Muscle layer of colon (tissue), 2 donors: ENCODE measurements at regions not wholly inside any gene's neighbourhood (a gene's known extent, or its start where the extent isn't known, plus 50 kb on each side); places are given as distances from the start of the nearest gene placed in this dataset.
"Not testable (repeated sequence)": the region's sequence is repeated elsewhere in the genome, so short reads cannot be mapped to it uniquely, and the experiment has no call there.

Experiments used
- H3K27ac ChIP-seq: one replicate; pipeline ENCODE4 v1.7.0; 2013; ENCODE audit warnings: low read depth, mild to moderate bottlenecking, low read length, moderate library complexity
- H3K27me3 ChIP-seq, 2 donors: one replicate each; pipeline ENCODE4 v1.7.0; 2013; ENCODE audit warnings: low read length in 2 of 2, mild to moderate bottlenecking in 2 of 2; ENCODE audit not compliant: insufficient read depth in 2 of 2, control insufficient read depth in 1 of 2
- H3K36me3 ChIP-seq: one replicate; pipeline ENCODE4 v1.7.0; 2013; ENCODE audit warnings: mild to moderate bottlenecking, low read length; ENCODE audit not compliant: insufficient read depth
- H3K4me1 ChIP-seq: one replicate; pipeline ENCODE4 v1.7.0; 2013; ENCODE audit warnings: mild to moderate bottlenecking, low read length; ENCODE audit not compliant: insufficient read depth
- H3K4me3 ChIP-seq, 2 donors: one replicate each; pipeline ENCODE4 v1.7.0; 2013; ENCODE audit warnings: low read length in 2 of 2, low read depth in 1 of 2, mild to moderate bottlenecking in 1 of 2, moderate library complexity in 1 of 2
- H3K9ac ChIP-seq: one replicate; pipeline ENCODE4 v1.7.0; 2013; ENCODE audit warnings: low read length
- H3K9me3 ChIP-seq: one replicate; pipeline ENCODE4 v1.7.0; 2013; ENCODE audit warnings: mild to moderate bottlenecking, low read length
- donor health status: abdominal sarcoma.
- donor health status: Adenocarcinoma of cecum.

GRCh38 chr1:121472017-121472416, 287.2 kb downstream of the SRGAP2C start:
- H3K4me1 ChIP-seq = no peaks in the 10 kb centered on the region

GRCh38 chr1:121483234-121483633, 298.5 kb downstream of the SRGAP2C start:
- H3K9ac ChIP-seq = no peak overlapping the region
- no peaks in the 10 kb centered on the region for H3K36me3 ChIP-seq
- H3K9me3 ChIP-seq = no peaks in the 10 kb centered on the region
- no peaks in the 10 kb centered on the region for H3K4me1 ChIP-seq
- H3K4me3 ChIP-seq = no peak overlapping the region
- no peaks in the 10 kb centered on the region for H3K27me3 ChIP-seq
- H3K27ac ChIP-seq = no peak overlapping the region

More at GRCh38 chr1:121472017-121472416, 287.2 kb downstream of the SRGAP2C start:
- H3K36me3 ChIP-seq = no peaks in the 10 kb centered on the region
- no peak overlapping the region for H3K27ac ChIP-seq
- no peak overlapping the region for H3K4me3 ChIP-seq
- H3K27me3 ChIP-seq = no peaks in the 10 kb centered on the region
- H3K9me3 ChIP-seq = no peaks in the 10 kb centered on the region
- H3K9ac ChIP-seq = no peak overlapping the region

- Histone ChIP-seq H3K27ac (no peak overlapping the region), H3K4me1 (no peaks in the 10 kb centered on the region), H3K4me3 (no peak overlapping the region), H3K27me3 (no peaks in the 10 kb centered on the region), H3K9me3 (no peaks in the 10 kb centered on the region), H3K9ac (no peak overlapping the region), H3K36me3 (no peaks in the 10 kb centered on the region)
These were observed 299.2 kb downstream of the SRGAP2C start for GRCh38 chr1:121483961-121484424.

GRCh38 chr1:121494796-121495195, 310.0 kb downstream of the SRGAP2C start:
- not testable (repeated sequence) for H3K9ac ChIP-seq, H3K27ac ChIP-seq, H3K9me3 ChIP-seq, H3K27me3 ChIP-seq, H3K4me1 ChIP-seq, H3K4me3 ChIP-seq, H3K36me3 ChIP-seq

GRCh38 chr1:121511455-121511854, 326.7 kb downstream of the SRGAP2C start:
- not testable (repeated sequence) for H3K4me1 ChIP-seq, H3K9me3 ChIP-seq, H3K36me3 ChIP-seq, H3K4me3 ChIP-seq, H3K27me3 ChIP-seq, H3K27ac ChIP-seq, H3K9ac ChIP-seq

- H3K9ac ChIP-seq, H3K9me3 ChIP-seq, H3K27ac ChIP-seq, H3K27me3 ChIP-seq, H3K4me1 ChIP-seq, H3K4me3 ChIP-seq, H3K36me3 ChIP-seq: not testable (repeated sequence)
These were observed 327.1 kb downstream of the SRGAP2C start for GRCh38 chr1:121511876-121512275.

- Histone ChIP-seq H3K27ac (no peak overlapping the region), H3K9me3 (no peaks in the 10 kb centered on the region), H3K4me1 (no peaks in the 10 kb centered on the region), H3K9ac (no peak overlapping the region), H3K36me3 (no peaks in the 10 kb centered on the region), H3K4me3 (no peak overlapping the region), H3K27me3 (peaks cover 3 to 8% of the 10 kb centered on the region in 2 donors)
These were observed 330.5 kb downstream of the SRGAP2C start for GRCh38 chr1:121515235-121515634.

GRCh38 chr1:121516234-121516967, 331.6 kb downstream of the SRGAP2C start:
- H3K36me3 ChIP-seq = no peaks in the 10 kb centered on the region
- H3K27ac ChIP-seq = no peak overlapping the region
- H3K27me3 ChIP-seq = peaks cover 3 to 8% of the 10 kb centered on the region in 2 donors
- H3K9me3 ChIP-seq = no peaks in the 10 kb centered on the region
- H3K4me3 ChIP-seq = no peak overlapping the region
- no peaks in the 10 kb centered on the region for H3K4me1 ChIP-seq
- H3K9ac ChIP-seq = no peak overlapping the region

GRCh38 chr1:121517586-121518230, 332.9 kb downstream of the SRGAP2C start:
- Histone ChIP-seq H3K9ac (no peak overlapping the region), H3K27ac (no peak overlapping the region), H3K4me3 (no peak overlapping the region), H3K4me1 (no peaks in the 10 kb centered on the region), H3K9me3 (no peaks in the 10 kb centered on the region), H3K27me3 (peaks cover 3 to 8% of the 10 kb centered on the region in 2 donors), H3K36me3 (no peaks in the 10 kb centered on the region)

GRCh38 chr1:121518726-121519041, 333.9 kb downstream of the SRGAP2C start:
- Histone ChIP-seq H3K36me3 (no peaks in the 10 kb centered on the region), H3K9me3 (no peaks in the 10 kb centered on the region), H3K4me3 (no peak overlapping the region), H3K27ac (no peak overlapping the region), H3K27me3 (peaks cover 3 to 8% of the 10 kb centered on the region in 2 donors), H3K4me1 (no peaks in the 10 kb centered on the region), H3K9ac (no peak overlapping the region)

GRCh38 chr1:121519042-121519755, 334.4 kb downstream of the SRGAP2C start:
- Histone ChIP-seq H3K36me3 (no peaks in the 10 kb centered on the region), H3K4me3 (peak overlapping the region in 1 of 2 donors; percentile 15), H3K9ac (no peak overlapping the region), H3K27ac (no peak overlapping the region), H3K4me1 (no peaks in the 10 kb centered on the region), H3K27me3 (peaks cover 3 to 8% of the 10 kb centered on the region in 2 donors), H3K9me3 (no peaks in the 10 kb centered on the region)
